ENCODE measurements at regions not wholly inside any gene's neighbourhood (a gene's known extent, or its start where the extent isn't known, plus 50 kb on each side); places are given as distances from the start of the nearest gene placed in this dataset.

DNA sequence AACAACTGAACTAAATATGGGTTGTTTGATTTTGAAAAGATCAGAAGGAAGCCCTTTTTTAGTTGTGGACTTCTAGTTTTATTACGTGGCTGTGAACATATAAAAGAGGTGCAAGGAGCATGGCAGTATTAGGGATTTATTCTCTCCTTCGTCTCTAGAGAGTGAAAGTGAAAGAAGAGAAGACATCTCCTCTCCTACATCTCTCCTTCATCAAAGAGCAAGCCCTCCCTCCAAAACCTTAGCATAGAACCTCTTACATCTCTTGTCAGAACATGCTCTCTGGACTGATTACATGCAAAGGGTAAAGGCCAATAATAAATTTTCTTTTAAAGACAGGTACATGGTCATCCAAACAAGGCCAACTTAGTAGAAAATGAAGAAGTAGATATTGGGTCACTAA, 184.3 kb upstream of the IRX1 start:
- H3K27ac ChIP-seq (ENCODE audit: low read depth, low read length), result no peak overlapping the region
- no peaks in the 10 kb centered on the region for H3K4me1 ChIP-seq (ENCODE audit: control insufficient read depth in 1 of 2, insufficient read depth in 2 of 2, low read length in 2 of 2)
- H3K4me3 ChIP-seq (ENCODE audit: low read depth in 1 of 2, low read length in 2 of 2), result no peak overlapping the region
- H3K9me3 ChIP-seq (ENCODE audit: control insufficient read depth in 1 of 2, low read length in 2 of 2), result no peaks in the 10 kb centered on the region
- no peaks in the 10 kb centered on the region for H3K27me3 ChIP-seq (ENCODE audit: control insufficient read depth in 1 of 2, insufficient read depth in 2 of 2, low read length in 2 of 2)
- no peaks in the 10 kb centered on the region for H3K36me3 ChIP-seq (ENCODE audit: control insufficient read depth in 1 of 2, insufficient read depth in 2 of 2, low read length in 2 of 2)
- H3K9ac ChIP-seq (ENCODE audit: low read depth in 1 of 2, low read length in 2 of 2), result no peak overlapping the region

DNA sequence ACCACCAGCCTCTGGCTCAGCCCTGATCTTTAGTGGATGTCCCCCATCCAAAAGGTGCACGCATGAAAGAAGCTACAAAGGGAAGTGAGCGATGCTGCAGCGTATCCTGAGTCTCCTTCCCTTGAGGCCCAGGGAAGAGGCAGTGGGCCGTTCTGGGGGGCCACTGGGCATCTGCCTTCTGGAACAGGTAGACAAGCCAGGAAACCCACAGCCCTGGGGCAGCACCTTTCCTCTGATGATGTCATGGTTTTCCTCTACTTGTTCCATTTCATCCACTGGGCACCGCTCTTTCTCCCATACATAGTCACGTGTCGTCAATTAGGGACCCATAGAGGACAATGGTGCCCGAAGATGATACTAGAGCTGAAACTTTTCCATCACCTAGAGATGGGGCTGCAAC, 194.0 kb upstream of the IRX1 start:
- H3K27ac ChIP-seq (ENCODE audit: low read depth, low read length), result no peak overlapping the region
- peaks cover 4 to 9% of the 10 kb centered on the region in 2 donors for H3K9me3 ChIP-seq (ENCODE audit: control insufficient read depth in 1 of 2, low read length in 2 of 2)
- H3K4me1 ChIP-seq (ENCODE audit: control insufficient read depth in 1 of 2, insufficient read depth in 2 of 2, low read length in 2 of 2), result no peaks in the 10 kb centered on the region
- no peak overlapping the region for H3K9ac ChIP-seq (ENCODE audit: low read depth in 1 of 2, low read length in 2 of 2)
- no peaks in the 10 kb centered on the region for H3K36me3 ChIP-seq (ENCODE audit: control insufficient read depth in 1 of 2, insufficient read depth in 2 of 2, low read length in 2 of 2)
- H3K4me3 ChIP-seq (ENCODE audit: low read depth in 1 of 2, low read length in 2 of 2), result no peak overlapping the region
- no peaks in the 10 kb centered on the region for H3K27me3 ChIP-seq (ENCODE audit: control insufficient read depth in 1 of 2, insufficient read depth in 2 of 2, low read length in 2 of 2)

DNA sequence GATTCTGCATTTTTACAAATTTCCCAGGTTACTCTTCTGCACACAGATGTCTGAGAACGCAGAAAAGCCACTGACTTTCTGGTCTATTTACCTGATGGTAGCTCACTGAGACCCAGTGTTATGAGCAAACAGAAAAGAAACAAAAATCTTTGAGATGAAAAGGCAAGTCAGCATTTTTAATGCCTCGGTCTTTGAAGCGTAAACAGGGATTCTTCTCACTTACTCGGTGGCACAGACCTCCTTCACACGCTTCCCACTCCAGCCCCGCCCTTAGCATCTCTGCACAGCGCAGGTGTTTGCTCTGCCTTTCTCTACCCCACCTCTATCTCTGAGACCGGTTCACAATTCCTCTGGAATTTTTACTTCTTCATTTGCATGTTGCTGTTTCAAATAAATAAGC, 195.0 kb upstream of the IRX1 start:
- Histone ChIP-seq H3K4me3 (ENCODE audit: low read depth in 1 of 2, low read length in 2 of 2) (no peak overlapping the region), H3K27me3 (ENCODE audit: control insufficient read depth in 1 of 2, insufficient read depth in 2 of 2, low read length in 2 of 2) (no peaks in the 10 kb centered on the region), H3K27ac (ENCODE audit: low read depth, low read length) (no peak overlapping the region), H3K36me3 (ENCODE audit: control insufficient read depth in 1 of 2, insufficient read depth in 2 of 2, low read length in 2 of 2) (no peaks in the 10 kb centered on the region), H3K4me1 (ENCODE audit: control insufficient read depth in 1 of 2, insufficient read depth in 2 of 2, low read length in 2 of 2) (no peaks in the 10 kb centered on the region), H3K9ac (ENCODE audit: low read depth in 1 of 2, low read length in 2 of 2) (no peak overlapping the region), H3K9me3 (ENCODE audit: control insufficient read depth in 1 of 2, low read length in 2 of 2) (peaks cover 4 to 9% of the 10 kb centered on the region in 2 donors)

DNA sequence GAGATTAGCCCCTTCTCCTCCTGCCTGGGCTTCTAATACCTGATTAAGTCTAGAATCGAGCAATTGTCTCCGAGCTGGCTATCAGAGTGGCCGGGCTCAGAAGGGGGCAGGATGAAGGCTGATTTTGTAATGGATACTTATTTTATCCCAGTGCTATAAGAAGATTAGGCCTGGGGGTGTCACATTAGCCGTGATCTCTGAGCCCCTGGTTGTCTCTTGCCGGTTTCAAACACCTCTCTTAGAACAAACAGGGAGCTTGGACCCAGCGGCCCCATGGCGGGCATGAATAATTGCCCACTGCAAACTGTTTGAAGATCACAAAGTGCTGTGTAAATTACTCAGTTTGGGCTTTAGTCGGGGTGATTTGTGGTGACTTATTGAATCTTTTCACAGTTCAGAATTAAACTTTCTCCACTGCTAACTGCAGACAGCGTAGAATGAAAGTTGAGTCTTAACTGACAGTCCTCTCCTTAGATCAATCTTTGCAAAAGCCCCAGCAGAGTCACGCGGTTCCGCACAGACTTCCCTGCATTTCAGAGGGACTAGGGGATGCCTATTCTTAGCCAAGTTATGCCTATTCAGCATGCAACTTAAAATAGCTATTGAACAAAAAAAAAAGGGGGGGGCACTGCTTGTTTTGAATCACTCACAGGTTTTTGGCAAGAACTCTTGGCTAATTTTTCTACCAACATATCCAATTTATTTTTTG, 200.6 kb upstream of the IRX1 start:
- Histone ChIP-seq H3K9me3 (ENCODE audit: control insufficient read depth in 1 of 2, low read length in 2 of 2) (peaks cover 0 to 7% of the 10 kb centered on the region in 2 donors), H3K36me3 (ENCODE audit: control insufficient read depth in 1 of 2, insufficient read depth in 2 of 2, low read length in 2 of 2) (no peaks in the 10 kb centered on the region), H3K27me3 (ENCODE audit: control insufficient read depth in 1 of 2, insufficient read depth in 2 of 2, low read length in 2 of 2) (no peaks in the 10 kb centered on the region), H3K9ac (ENCODE audit: low read depth in 1 of 2, low read length in 2 of 2) (no peak overlapping the region), H3K4me1 (ENCODE audit: control insufficient read depth in 1 of 2, insufficient read depth in 2 of 2, low read length in 2 of 2) (no peaks in the 10 kb centered on the region), H3K4me3 (ENCODE audit: low read depth in 1 of 2, low read length in 2 of 2) (no peak overlapping the region), H3K27ac (ENCODE audit: low read depth, low read length) (no peak overlapping the region)

DNA sequence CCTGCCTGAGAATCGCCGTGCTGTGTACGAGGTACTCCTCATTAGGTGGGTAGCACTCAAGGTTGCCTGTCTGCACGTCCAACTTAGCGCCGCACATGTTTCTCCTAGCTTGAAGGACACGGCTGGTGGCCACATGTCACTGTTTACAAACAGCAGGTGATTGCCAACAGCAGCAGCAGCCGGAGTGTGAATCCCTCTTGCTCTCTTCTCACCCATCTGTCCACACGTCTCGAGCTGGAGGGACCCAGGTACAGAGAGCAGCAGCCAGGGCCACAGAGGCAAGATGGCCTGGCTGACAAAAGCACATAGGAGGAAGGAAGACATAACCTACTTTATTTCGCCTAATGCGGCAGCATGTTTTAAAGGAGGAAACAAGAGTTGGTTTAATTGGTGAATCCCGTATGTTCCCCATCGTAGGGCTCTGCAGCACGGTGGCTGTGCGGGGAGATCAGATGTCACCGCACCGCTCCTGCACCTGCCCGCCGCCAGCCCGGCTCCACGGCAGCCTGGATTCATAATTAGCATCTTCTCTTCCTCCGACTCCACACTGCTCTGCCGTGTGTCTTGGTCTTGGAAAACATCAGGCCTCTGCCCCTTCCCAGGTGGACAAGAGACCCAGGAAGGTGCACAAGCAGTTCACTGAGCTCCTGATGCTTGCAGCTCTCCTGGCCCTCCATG, 201.6 kb upstream of the IRX1 start:
- Histone ChIP-seq H3K27me3 (ENCODE audit: control insufficient read depth in 1 of 2, insufficient read depth in 2 of 2, low read length in 2 of 2) (no peaks in the 10 kb centered on the region), H3K4me1 (ENCODE audit: control insufficient read depth in 1 of 2, insufficient read depth in 2 of 2, low read length in 2 of 2) (no peaks in the 10 kb centered on the region), H3K27ac (ENCODE audit: low read depth, low read length) (no peak overlapping the region)

DNA sequence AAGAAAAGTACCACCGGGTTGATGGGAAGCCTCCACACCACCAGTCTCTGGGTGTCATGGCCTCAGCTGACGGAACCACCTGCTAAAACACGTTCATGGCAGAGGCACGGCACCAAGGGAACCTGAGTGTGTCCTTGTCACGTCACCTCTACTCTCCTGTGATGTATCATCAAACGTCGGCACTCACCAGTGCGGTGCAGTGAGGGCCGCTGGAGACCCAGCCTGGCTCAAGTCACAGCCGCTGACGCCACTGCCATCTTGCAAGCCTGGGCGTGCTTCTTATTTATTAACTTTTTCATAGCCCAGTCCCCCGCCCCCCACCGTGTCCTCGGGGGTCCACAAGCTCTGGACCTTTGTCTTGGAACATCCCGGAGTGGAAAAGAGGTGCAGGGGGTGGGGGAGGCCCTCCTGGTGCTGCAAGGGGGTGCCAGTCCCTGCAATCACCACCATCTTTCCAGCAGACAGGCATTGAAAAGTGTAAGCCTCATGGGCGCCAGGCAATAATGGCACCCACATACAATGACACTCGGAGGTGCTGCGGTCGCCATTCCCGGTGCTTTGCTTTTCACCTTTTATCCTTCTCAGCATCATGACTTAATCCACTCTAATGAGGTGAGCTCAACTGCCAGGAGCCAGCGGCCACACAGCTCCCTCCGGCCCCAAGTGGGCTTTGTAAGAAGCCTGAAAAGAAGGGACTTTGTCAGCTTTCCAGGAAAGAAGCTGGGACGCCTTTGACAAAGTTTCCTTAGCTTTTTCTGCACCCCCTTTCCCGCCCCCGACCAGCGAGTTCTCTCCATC, 202.3 kb upstream of the IRX1 start:
- Histone ChIP-seq H3K4me1 (ENCODE audit: control insufficient read depth in 1 of 2, insufficient read depth in 2 of 2, low read length in 2 of 2) (no peaks in the 10 kb centered on the region), H3K27me3 (ENCODE audit: control insufficient read depth in 1 of 2, insufficient read depth in 2 of 2, low read length in 2 of 2) (no peaks in the 10 kb centered on the region), H3K36me3 (ENCODE audit: control insufficient read depth in 1 of 2, insufficient read depth in 2 of 2, low read length in 2 of 2) (no peaks in the 10 kb centered on the region), H3K9ac (ENCODE audit: low read depth in 1 of 2, low read length in 2 of 2) (no peak overlapping the region), H3K27ac (ENCODE audit: low read depth, low read length) (no peak overlapping the region), H3K4me3 (ENCODE audit: low read depth in 1 of 2, low read length in 2 of 2) (no peak overlapping the region), H3K9me3 (ENCODE audit: control insufficient read depth in 1 of 2, low read length in 2 of 2) (no peaks in the 10 kb centered on the region)

More for the DNA sequence above, 201.6 kb upstream of the IRX1 start:
- Histone ChIP-seq H3K4me3 (ENCODE audit: low read depth in 1 of 2, low read length in 2 of 2) (no peak overlapping the region), H3K36me3 (ENCODE audit: control insufficient read depth in 1 of 2, insufficient read depth in 2 of 2, low read length in 2 of 2) (no peaks in the 10 kb centered on the region), H3K9me3 (ENCODE audit: control insufficient read depth in 1 of 2, low read length in 2 of 2) (no peaks in the 10 kb centered on the region), H3K9ac (ENCODE audit: low read depth in 1 of 2, low read length in 2 of 2) (no peak overlapping the region)

DNA sequence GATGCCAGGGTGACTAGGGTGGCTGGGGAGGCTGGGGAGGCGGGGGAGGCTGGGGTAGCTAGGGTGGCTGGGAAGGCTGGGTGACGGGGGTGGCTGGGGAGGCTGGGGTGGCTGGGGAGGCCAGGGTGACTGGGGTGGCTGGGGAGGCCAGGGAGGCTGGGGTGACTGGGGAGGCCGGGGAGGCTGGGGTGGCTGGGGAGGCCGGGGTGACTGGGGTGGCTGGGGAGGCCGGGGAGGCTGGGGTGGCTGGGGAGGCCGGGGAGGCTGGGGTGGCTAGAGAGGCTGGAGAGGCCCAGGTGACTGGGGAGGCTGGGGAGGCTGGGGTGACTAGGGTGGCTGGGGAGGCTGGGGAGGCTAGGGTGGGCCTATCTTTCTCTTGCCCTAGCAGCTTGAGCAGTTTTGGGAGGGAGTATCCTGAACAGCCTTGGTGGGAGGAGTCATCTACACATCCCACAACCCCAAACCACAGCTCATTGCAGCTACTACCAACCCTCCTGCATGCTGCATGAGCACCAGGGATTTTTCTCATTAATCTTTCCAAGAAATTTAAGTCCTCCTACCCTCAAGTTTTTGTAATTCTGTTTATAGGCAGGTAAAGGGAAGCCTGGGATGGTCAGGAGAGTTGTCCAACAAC, 203.2 kb upstream of the IRX1 start:
- Histone ChIP-seq H3K27ac (ENCODE audit: low read depth, low read length) (no peak overlapping the region), H3K36me3 (ENCODE audit: control insufficient read depth in 1 of 2, insufficient read depth in 2 of 2, low read length in 2 of 2) (no peaks in the 10 kb centered on the region), H3K9me3 (ENCODE audit: control insufficient read depth in 1 of 2, low read length in 2 of 2) (no peaks in the 10 kb centered on the region), H3K4me3 (ENCODE audit: low read depth in 1 of 2, low read length in 2 of 2) (no peak overlapping the region), H3K4me1 (ENCODE audit: control insufficient read depth in 1 of 2, insufficient read depth in 2 of 2, low read length in 2 of 2) (no peaks in the 10 kb centered on the region), H3K27me3 (ENCODE audit: control insufficient read depth in 1 of 2, insufficient read depth in 2 of 2, low read length in 2 of 2) (no peaks in the 10 kb centered on the region), H3K9ac (ENCODE audit: low read depth in 1 of 2, low read length in 2 of 2) (no peak overlapping the region)

DNA sequence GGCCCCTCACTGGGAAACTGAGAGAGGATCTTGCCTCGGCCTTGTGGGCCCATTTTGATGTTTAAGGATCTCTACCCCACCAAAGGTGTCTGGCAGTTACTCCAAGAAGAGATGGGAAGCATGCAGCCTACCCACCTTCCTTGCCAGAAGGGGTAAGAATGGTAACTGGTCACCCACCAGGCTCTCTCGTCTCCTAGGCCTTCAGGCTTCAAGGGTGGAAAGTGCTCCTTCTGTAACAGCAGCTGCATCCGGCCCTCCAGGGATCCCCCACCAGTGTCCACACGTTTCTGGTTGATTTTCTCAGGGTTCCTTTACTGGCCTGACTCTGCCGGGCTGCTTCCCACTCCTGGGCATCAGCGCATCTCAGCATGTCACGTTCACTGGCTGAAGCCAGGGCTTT, 204.4 kb upstream of the IRX1 start:
- Histone ChIP-seq H3K27ac (ENCODE audit: low read depth, low read length) (no peak overlapping the region), H3K4me3 (ENCODE audit: low read depth in 1 of 2, low read length in 2 of 2) (no peak overlapping the region), H3K27me3 (ENCODE audit: control insufficient read depth in 1 of 2, insufficient read depth in 2 of 2, low read length in 2 of 2) (no peaks in the 10 kb centered on the region), H3K4me1 (ENCODE audit: control insufficient read depth in 1 of 2, insufficient read depth in 2 of 2, low read length in 2 of 2) (no peaks in the 10 kb centered on the region), H3K9ac (ENCODE audit: low read depth in 1 of 2, low read length in 2 of 2) (no peak overlapping the region), H3K36me3 (ENCODE audit: control insufficient read depth in 1 of 2, insufficient read depth in 2 of 2, low read length in 2 of 2) (no peaks in the 10 kb centered on the region), H3K9me3 (ENCODE audit: control insufficient read depth in 1 of 2, low read length in 2 of 2) (peaks cover 0 to 3% of the 10 kb centered on the region in 2 donors)

DNA sequence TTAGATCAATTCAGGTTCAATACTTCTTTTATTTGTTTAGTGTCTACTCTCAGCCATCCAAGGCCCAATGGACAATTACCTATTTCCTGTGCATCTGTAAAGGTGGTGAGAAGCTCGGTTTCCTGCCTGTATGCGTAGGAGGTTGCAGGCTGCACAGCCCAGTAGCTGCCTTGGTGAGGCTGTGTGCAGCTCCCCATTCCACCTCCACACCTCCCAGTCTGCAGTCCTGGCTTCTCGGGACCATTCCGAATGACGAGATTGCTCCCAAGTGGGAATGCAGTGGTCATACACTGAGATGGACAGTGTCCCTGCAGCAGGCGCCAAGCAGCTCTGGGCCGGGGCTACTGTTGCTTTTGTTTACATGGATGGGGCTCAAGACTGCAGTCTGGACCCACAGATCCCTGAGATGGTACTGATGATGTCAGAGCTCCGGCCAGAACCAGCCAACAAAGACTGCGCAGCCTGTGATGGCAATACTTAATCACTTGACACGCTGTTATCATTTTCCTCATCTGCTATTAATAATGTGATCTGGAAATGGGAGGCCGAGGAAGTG, 206.1 kb upstream of the IRX1 start:
- Histone ChIP-seq H3K27me3 (ENCODE audit: control insufficient read depth in 1 of 2, insufficient read depth in 2 of 2, low read length in 2 of 2) (no peaks in the 10 kb centered on the region), H3K36me3 (ENCODE audit: control insufficient read depth in 1 of 2, insufficient read depth in 2 of 2, low read length in 2 of 2) (no peaks in the 10 kb centered on the region), H3K27ac (ENCODE audit: low read depth, low read length) (no peak overlapping the region), H3K9me3 (ENCODE audit: control insufficient read depth in 1 of 2, low read length in 2 of 2) (peaks cover 0 to 3% of the 10 kb centered on the region in 2 donors), H3K4me1 (ENCODE audit: control insufficient read depth in 1 of 2, insufficient read depth in 2 of 2, low read length in 2 of 2) (no peaks in the 10 kb centered on the region), H3K9ac (ENCODE audit: low read depth in 1 of 2, low read length in 2 of 2) (no peak overlapping the region), H3K4me3 (ENCODE audit: low read depth in 1 of 2, low read length in 2 of 2) (no peak overlapping the region)
